ENCODE measurements at regions not wholly inside any gene's neighbourhood (a gene's known extent, or its start where the extent isn't known, plus 50 kb on each side); places are given as distances from the start of the nearest gene placed in this dataset.

- Histone ChIP-seq H3K36me3 (replicated peaks in 1 of 2; ENCODE audit: control insufficient read depth in 1 of 2, insufficient read depth in 2 of 2, low read length in 2 of 2) (no peaks in the 10 kb centered on the region), H3K9me3 (ENCODE audit: low read length) (no peaks in the 10 kb centered on the region), H4K20me1 (ENCODE audit: insufficient read depth, low read length) (no peaks in the 10 kb centered on the region), H2AFZ (ENCODE audit: low read length) (no peak overlapping the region), H3K4me3 (replicated peaks in 1 of 3; ENCODE audit: insufficient read depth in 1 of 3, low read depth in 2 of 3, low read length in 3 of 3) (no peak overlapping the region), H3K27me3 (ENCODE audit: control insufficient read depth in 1 of 2, insufficient read depth in 2 of 2, low read length in 2 of 2) (no peaks in the 10 kb centered on the region), H3K9ac (ENCODE audit: insufficient read depth, low read depth, low read length) (no peak overlapping the region), H3K27ac (ENCODE audit: extremely low read length, insufficient read depth, low read length) (no peak overlapping the region), H3K79me2 (ENCODE audit: insufficient read depth, low read length) (no peaks in the 10 kb centered on the region), H3K4me2 (ENCODE audit: low read depth, low read length) (no peak overlapping the region), H3K4me1 (ENCODE audit: insufficient read depth, low read length) (no peaks in the 10 kb centered on the region)
- CTCF ChIA-PET (ENCODE audit: low intra/inter-chr PET ratio, low total read pairs) = no interaction called here
- no TSS peak for BruUV-seq (replicated peaks)
- no peak for TF ChIP-seq ZNF354B (CRISPR knock-in tag; IDR thresholded peaks at IDR 0.05)
- no peak for TF ChIP-seq HOXD1 (CRISPR knock-in tag; IDR thresholded peaks at IDR 0.05)
- no peak for TF ChIP-seq ZNF253 (CRISPR knock-in tag; IDR thresholded peaks at IDR 0.05; ENCODE audit: borderline replicate concordance)
- TF ChIP-seq PREB (CRISPR knock-in tag; IDR thresholded peaks at IDR 0.05) = no peak
- TF ChIP-seq FOXK1 (CRISPR knock-in tag; IDR thresholded peaks at IDR 0.05; ENCODE audit: borderline replicate concordance, low read depth) = no peak
- no peak for TF ChIP-seq HNRNPUL1 (IDR thresholded peaks at IDR 0.05; ENCODE audit: low read depth, low read length)
- TF ChIP-seq PHF21A (CRISPR knock-in tag; IDR thresholded peaks at IDR 0.05) = no peak
- no peak for TF ChIP-seq NCOA2 (CRISPR knock-in tag; IDR thresholded peaks at IDR 0.05)
- TF ChIP-seq ZNF775 (CRISPR knock-in tag; IDR thresholded peaks at IDR 0.05; ENCODE audit: borderline replicate concordance) = no peak
- TF ChIP-seq SP1 (IDR thresholded peaks at IDR 0.05) = no peak
- TF ChIP-seq SP1 (CRISPR knock-in tag; IDR thresholded peaks at IDR 0.05) = no peak
- no peak for TF ChIP-seq MXD4 (CRISPR knock-in tag; IDR thresholded peaks at IDR 0.05)
- TF ChIP-seq KLF9 (CRISPR knock-in tag; IDR thresholded peaks at IDR 0.05; ENCODE audit: low read depth) = no peak
- TF ChIP-seq ZSCAN25 (CRISPR knock-in tag; IDR thresholded peaks at IDR 0.05) = no peak
- no peak for TF ChIP-seq ZBTB21 (CRISPR knock-in tag; IDR thresholded peaks at IDR 0.05)
- TF ChIP-seq ZNF260 (CRISPR knock-in tag; IDR thresholded peaks at IDR 0.05; ENCODE audit: borderline replicate concordance, low read depth) = no peak
- no peak for TF ChIP-seq ATF5 (CRISPR knock-in tag; IDR thresholded peaks at IDR 0.05; ENCODE audit: low read depth)
- TF ChIP-seq GTF2F1 (IDR thresholded peaks at IDR 0.05; ENCODE audit: low read length) = no peak
- ATAC-seq (no peak), FAIRE-seq (no peak), DNase-seq (ENCODE audit: low spot score) (no peak)
- POLR2A ChIA-PET = no interaction called here
- intact Hi-C loops (cut with micrococcal nuclease; ENCODE audit: unreplicated experiment) = no loop called here
- 16% methylated on average over 6 of the region's 6 CpGs for WGBS (ENCODE audit: low lambda C conversion rate)
- in situ Hi-C loops (cut with HindIII; ENCODE audit: extremely low pct_ligation_motif_present, low pct_unique_long_range_greater_than_20kb) = no loop called here
Observed at GRCh38 chr4:149884046-149884445, 68.4 kb upstream of the IQCM start.
